B cell (primary cell): ENCODE measurements at regions not wholly inside any gene's neighbourhood (a gene's known extent, or its start where the extent isn't known, plus 50 kb on each side); places are given as distances from the start of the nearest gene placed in this dataset.

Source experiments
- ATAC-seq: fragments of 200-7000 bp; cut with Tn5 transposase; one replicate; pipeline ENCODE4 v1.10.0; 2021; ENCODE audit warnings: low read depth, mild to moderate bottlenecking, moderate number of reproducible peaks, moderate library complexity
- CTCF ChIA-PET: fragments of 350-600 bp; sonication (Branson Sonifier 250); formaldehyde crosslinking; loops from one replicate; lab custom pipeline; 2021; ENCODE audit warnings: antibody characterized with exemption, inconsistent platforms; lab: Charles Lee
- POLR2A ChIA-PET: fragments of 350-600 bp; sonication (Branson Sonifier 250); formaldehyde crosslinking; loops from one replicate; lab custom pipeline; 2021; ENCODE audit warnings: antibody characterized with exemption; lab: Charles Lee
- DNase-seq: peaks from one replicate; pipeline ENCODE4 v3.0.0; 2013
- H2AFZ ChIP-seq: 2 replicates; pipeline ENCODE4 v1.6.1; 2012; ENCODE audit warnings: mild to moderate bottlenecking, low read depth, low read length; ENCODE audit not compliant: insufficient read depth, poor library complexity, severe bottlenecking
- H3K27ac ChIP-seq, 2 donors: 1 replicate in 1 of 2; 2 replicates in 1 of 2; pipeline ENCODE4 v1.5.1; 2012 to 2013; ENCODE audit warnings: low read length in 2 of 2, mild to moderate bottlenecking in 2 of 2, moderate library complexity in 1 of 2
- H3K27me3 ChIP-seq, 4 experiments: fragments of 200-600 bp in 1 of 4; sonication (generic) in 1 of 4; replicated peaks in 1 of 4; 1 replicate in 2 of 4; 2 replicates in 2 of 4; pipeline versions ENCODE4 v1.6.1 to v1.7.0; 2013 to 2016; ENCODE audit warnings: low read length in 3 of 4, mild to moderate bottlenecking in 2 of 4, mixed read lengths in 1 of 4, moderate library complexity in 1 of 4; ENCODE audit not compliant: insufficient read depth in 4 of 4, control insufficient read depth in 3 of 4; ENCODE audit errors: control extremely low read depth in 1 of 4
- H3K36me3 ChIP-seq, 2 experiments: replicated peaks in 1 of 2; 1 replicate in 1 of 2; 2 replicates in 1 of 2; pipeline versions ENCODE4 v1.6.1 to v1.7.1; 2013; ENCODE audit warnings: low read length in 1 of 2; ENCODE audit not compliant: insufficient read depth in 2 of 2, control insufficient read depth in 1 of 2; ENCODE audit errors: control extremely low read depth in 1 of 2, extremely low read depth in 1 of 2
- H3K4me1 ChIP-seq, 2 donors: fragments of 200-600 bp in 1 of 2; sonication (generic) in 1 of 2; 1 replicate in 1 of 2; 2 replicates in 1 of 2; pipeline versions ENCODE4 v1.5.1 to v1.6.1; 2013 to 2017; ENCODE audit warnings: low read length in 2 of 2; ENCODE audit not compliant: control insufficient read depth in 2 of 2, insufficient read depth in 2 of 2
- H3K4me2 ChIP-seq: replicated peaks from 2 replicates; pipeline ENCODE3; 2012; ENCODE audit warnings: mild to moderate bottlenecking, low read depth, low read length; ENCODE audit not compliant: poor library complexity, severe bottlenecking
- H3K4me3 ChIP-seq, 5 experiments: fragments of 200-600 bp in 1 of 5; sonication (generic) in 1 of 5; 1 replicate in 3 of 5; 2 replicates in 2 of 5; pipeline versions ENCODE4 v1.5.1 to v1.7.0; 2011 to 2016; ENCODE audit warnings: low read length in 4 of 5, mild to moderate bottlenecking in 4 of 5, low read depth in 2 of 5, control low read depth in 1 of 5, moderate library complexity in 1 of 5; ENCODE audit not compliant: insufficient read depth in 1 of 5; ENCODE audit errors: control extremely low read depth in 1 of 5, extremely low read depth in 1 of 5
- H3K79me2 ChIP-seq: fragments of 200-600 bp; sonication (generic); one replicate; pipeline ENCODE4 v1.6.0; 2016; ENCODE audit warnings: low read length; ENCODE audit not compliant: control insufficient read depth, insufficient read depth
- H3K9ac ChIP-seq: fragments of 200-600 bp; sonication (generic); 2 replicates; pipeline ENCODE4 v1.6.1; 2017; ENCODE audit warnings: mild to moderate bottlenecking, low read length, moderate library complexity
- H3K9me3 ChIP-seq, 3 donors: one replicate each; pipeline versions ENCODE4 v1.6.1 to v1.7.1; 2013; ENCODE audit warnings: low read length in 2 of 3; ENCODE audit not compliant: control insufficient read depth in 2 of 3, insufficient read depth in 1 of 3; ENCODE audit errors: control extremely low read depth in 1 of 3
- H4K20me1 ChIP-seq: 2 replicates; pipeline ENCODE4 v1.6.0; 2012; ENCODE audit warnings: mild to moderate bottlenecking, low read length; ENCODE audit not compliant: insufficient read depth, control insufficient read depth, poor library complexity, severe bottlenecking
- H3K27ac Mint-ChIP-seq: one replicate; pipeline ENCODE4 v1.8.0; 2021; ENCODE audit warnings: mixed read lengths
- H3K27me3 Mint-ChIP-seq: one replicate; pipeline ENCODE4 v1.8.0; 2021; ENCODE audit warnings: mixed read lengths
- H3K4me1 Mint-ChIP-seq: one replicate; pipeline ENCODE4 v1.8.0; 2021; ENCODE audit warnings: mixed read lengths
- H3K4me3 Mint-ChIP-seq: one replicate; pipeline ENCODE4 v1.8.0; 2021; ENCODE audit warnings: mixed read lengths
- H3K9me3 Mint-ChIP-seq: one replicate; pipeline ENCODE4 v1.8.0; 2022; ENCODE audit warnings: mixed read lengths; ENCODE audit not compliant: insufficient read depth
- CTCF ChIP-seq: fragments of 200-600 bp; IDR thresholded peaks from one replicate; pipeline ENCODE4 v1.8.0; 2022; ENCODE audit warnings: antibody characterized with exemption, mild to moderate bottlenecking
- EZH2 ChIP-seq: IDR thresholded peaks from 2 replicates; pipeline ENCODE4 v1.6.1; 2012; ENCODE audit warnings: borderline replicate concordance, low read depth, mild to moderate bottlenecking, moderate library complexity, low read length; ENCODE audit not compliant: insufficient read depth, poor library complexity, severe bottlenecking
- WGBS: methylation state at CpG from one replicate; pipeline ENCODE4 v1.1.5; 2013; ENCODE audit warnings: missing lambda C conversion rate; ENCODE audit not compliant: insufficient coverage; 5-methylcytosine and 5-hydroxymethylcytosine counted together
- intact Hi-C: fragments of 100-400 bp; cut with micrococcal nuclease; formaldehyde crosslinking; loops from one replicate; pipeline ENCODE4 v1.10.0; 2022

- Histone ChIP-seq H3K36me3 (no peaks in the 10 kb centered on the region), H2AFZ (no peak overlapping the region), H3K9ac (no peak overlapping the region), H3K27ac (no peak overlapping the region), H3K4me2 (no peak overlapping the region), H4K20me1 (no peaks in the 10 kb centered on the region), H3K79me2 (no peaks in the 10 kb centered on the region), H3K9me3 (peaks cover 0 to 1% (median 0%) of the 10 kb centered on the region in 3 donors), H3K4me3 (no peak overlapping the region), H3K27me3 (no peaks in the 10 kb centered on the region), H3K4me1 (no peaks in the 10 kb centered on the region)
- ChIA-PET POLR2A (no interaction called here), CTCF (no interaction called here)
- ATAC-seq (no peak), DNase-seq (no peak)
- no CpG with 5 or more reads among the region's 3 CpGs for WGBS
- Mint-ChIP-seq H3K4me1 (no peaks in the 10 kb centered on the region), H3K4me3 (no peak overlapping the region), H3K27ac (no peak overlapping the region), H3K9me3 (no peaks in the 10 kb centered on the region), H3K27me3 (no peaks in the 10 kb centered on the region)
- intact Hi-C loops = no loop called here
- TF ChIP-seq EZH2 = no peak
- no peak for TF ChIP-seq CTCF
Measured at GRCh38 chr20:16922834-16923233, 174.7 kb downstream of the OTOR start.

DNA sequence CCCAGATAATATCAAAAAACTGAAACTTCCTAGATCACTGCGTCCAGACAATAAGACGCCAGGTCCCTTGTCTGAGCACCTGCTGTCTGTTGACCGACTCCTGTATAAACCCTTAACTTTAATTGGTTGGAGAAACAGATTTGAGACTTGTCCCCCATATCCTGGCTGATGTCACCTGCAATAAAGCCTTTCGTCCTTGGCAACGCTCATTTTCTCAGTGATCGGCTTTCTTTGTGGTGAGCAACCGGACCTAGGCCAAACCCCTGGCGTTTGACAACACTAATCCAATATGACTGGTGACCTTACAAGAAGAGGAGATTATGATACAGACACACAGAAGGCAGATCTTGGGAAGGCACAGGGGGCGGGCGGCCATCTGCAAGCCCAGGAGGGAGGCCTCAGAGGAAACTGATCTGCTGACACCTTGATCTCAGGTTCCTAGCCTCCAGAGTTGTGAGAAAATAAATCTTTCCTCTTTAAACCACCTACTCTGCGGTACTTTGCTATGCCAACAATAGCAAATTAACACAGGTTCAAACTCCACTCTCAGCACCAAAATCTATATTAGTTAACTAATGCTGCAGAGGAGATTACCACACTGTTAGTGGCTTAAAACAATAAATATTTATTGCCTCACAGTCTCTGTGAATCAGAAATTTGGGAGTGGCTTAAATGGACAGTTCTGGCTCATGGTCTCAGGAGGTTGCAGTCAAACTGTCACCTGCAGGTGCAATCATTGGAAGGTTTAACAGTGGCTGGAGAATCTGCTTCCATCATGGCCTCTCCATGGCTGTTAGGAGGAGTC, 178.7 kb downstream of the OTOR start:
- Mint-ChIP-seq H3K9me3 (no peaks in the 10 kb centered on the region), H3K4me1 (no peaks in the 10 kb centered on the region), H3K27me3 (peaks cover 7% of the 10 kb centered on the region), H3K27ac (no peak overlapping the region), H3K4me3 (no peak overlapping the region)
- Histone ChIP-seq H2AFZ (no peak overlapping the region), H3K4me2 (no peak overlapping the region), H3K27me3 (no peaks in the 10 kb centered on the region), H3K27ac (no peak overlapping the region), H3K4me1 (no peaks in the 10 kb centered on the region), H3K36me3 (no peaks in the 10 kb centered on the region), H3K9ac (no peak overlapping the region), H3K9me3 (peaks cover 0 to 10% (median 1%) of the 10 kb centered on the region in 3 donors), H3K4me3 (no peak overlapping the region), H3K79me2 (no peaks in the 10 kb centered on the region), H4K20me1 (no peaks in the 10 kb centered on the region)
- intact Hi-C loops = no loop called here
- no peak for ATAC-seq
- 100% methylated on average over 7 of the region's 11 CpGs for WGBS
- ChIA-PET POLR2A (no interaction called here), CTCF (no interaction called here)
- TF ChIP-seq EZH2 (no peak), CTCF (no peak)
- no peak for DNase-seq
